ENCODE measurements at regions not wholly inside any gene's neighbourhood (a gene's known extent, or its start where the extent isn't known, plus 50 kb on each side); places are given as distances from the start of the nearest gene placed in this dataset.

DNA sequence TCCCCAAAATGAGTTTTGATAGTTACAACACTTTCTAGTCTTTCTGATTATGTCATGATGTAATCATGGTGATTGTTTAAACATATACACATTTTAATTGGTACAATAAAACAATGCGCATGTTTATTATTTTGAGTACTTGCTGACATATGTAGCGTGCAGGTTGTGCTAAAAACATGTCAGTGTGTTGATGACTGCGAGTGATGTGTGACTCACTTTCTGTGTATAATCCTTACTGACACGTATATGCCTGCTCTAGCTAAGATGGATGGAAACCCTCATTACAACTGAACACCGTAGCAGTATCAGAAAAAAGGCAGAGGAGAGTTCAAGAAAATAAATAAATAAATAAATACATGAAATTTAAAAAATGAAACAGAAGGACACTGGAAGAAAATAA, 1552.4 kb upstream of the FLRT2 start:
- TF ChIP-seq, protein P1, sequence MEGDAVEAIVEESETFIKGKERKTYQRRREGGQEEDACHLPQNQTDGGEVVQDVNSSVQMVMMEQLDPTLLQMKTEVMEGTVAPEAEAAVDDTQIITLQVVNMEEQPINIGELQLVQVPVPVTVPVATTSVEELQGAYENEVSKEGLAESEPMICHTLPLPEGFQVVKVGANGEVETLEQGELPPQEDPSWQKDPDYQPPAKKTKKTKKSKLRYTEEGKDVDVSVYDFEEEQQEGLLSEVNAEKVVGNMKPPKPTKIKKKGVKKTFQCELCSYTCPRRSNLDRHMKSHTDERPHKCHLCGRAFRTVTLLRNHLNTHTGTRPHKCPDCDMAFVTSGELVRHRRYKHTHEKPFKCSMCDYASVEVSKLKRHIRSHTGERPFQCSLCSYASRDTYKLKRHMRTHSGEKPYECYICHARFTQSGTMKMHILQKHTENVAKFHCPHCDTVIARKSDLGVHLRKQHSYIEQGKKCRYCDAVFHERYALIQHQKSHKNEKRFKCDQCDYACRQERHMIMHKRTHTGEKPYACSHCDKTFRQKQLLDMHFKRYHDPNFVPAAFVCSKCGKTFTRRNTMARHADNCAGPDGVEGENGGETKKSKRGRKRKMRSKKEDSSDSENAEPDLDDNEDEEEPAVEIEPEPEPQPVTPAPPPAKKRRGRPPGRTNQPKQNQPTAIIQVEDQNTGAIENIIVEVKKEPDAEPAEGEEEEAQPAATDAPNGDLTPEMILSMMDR (IDR thresholded peaks at IDR 0.05) = no peak
- no peak for TF ChIP-seq POLR2A (IDR thresholded peaks at IDR 0.05)
- TF ChIP-seq POLR2AphosphoS5 (IDR thresholded peaks at IDR 0.05) = no peak

Measured in transverse colon (tissue), 4 donors.